Rectal smooth muscle tissue (tissue), 1 donor: ENCODE measurements at regions not wholly inside any gene's neighbourhood (a gene's known extent, or its start where the extent isn't known, plus 50 kb on each side); places are given as distances from the start of the nearest gene placed in this dataset.

Experiments used
- H3K27ac ChIP-seq: one replicate; pipeline ENCODE4 v1.7.0; 2013; ENCODE audit warnings: low read depth, low read length, inconsistent platforms
- H3K27me3 ChIP-seq: one replicate; pipeline ENCODE4 v1.7.0; 2013; ENCODE audit warnings: low read length; ENCODE audit not compliant: control insufficient read depth, insufficient read depth
- H3K36me3 ChIP-seq: one replicate; pipeline ENCODE4 v1.7.0; 2013; ENCODE audit warnings: low read length; ENCODE audit not compliant: control insufficient read depth, insufficient read depth
- H3K4me1 ChIP-seq: one replicate; pipeline ENCODE4 v1.7.0; 2013; ENCODE audit warnings: low read length; ENCODE audit not compliant: control insufficient read depth, insufficient read depth
- H3K4me3 ChIP-seq: one replicate; pipeline ENCODE4 v1.7.0; 2013; ENCODE audit warnings: low read length
- H3K9ac ChIP-seq: one replicate; pipeline ENCODE4 v1.7.0; 2013; ENCODE audit warnings: low read length

GRCh38 chr15:77547801-77548588 is 84.7 kb downstream of the LINGO1 start:
- Histone ChIP-seq H3K9ac (no peak overlapping the region), H3K4me1 (peaks cover 2% of the 10 kb centered on the region), H3K4me3 (no peak overlapping the region), H3K27me3 (no peaks in the 10 kb centered on the region), H3K36me3 (no peaks in the 10 kb centered on the region), H3K27ac (no peak overlapping the region)

- H3K9ac ChIP-seq: no peak overlapping the region
- H3K27ac ChIP-seq: no peak overlapping the region
- no peaks in the 10 kb centered on the region for H3K36me3 ChIP-seq
- no peaks in the 10 kb centered on the region for H3K27me3 ChIP-seq
- H3K4me3 ChIP-seq: no peak overlapping the region
- H3K4me1 ChIP-seq: peaks cover 2% of the 10 kb centered on the region
Observed at GRCh38 chr15:77546870-77547269, 85.8 kb downstream of the LINGO1 start.

DNA sequence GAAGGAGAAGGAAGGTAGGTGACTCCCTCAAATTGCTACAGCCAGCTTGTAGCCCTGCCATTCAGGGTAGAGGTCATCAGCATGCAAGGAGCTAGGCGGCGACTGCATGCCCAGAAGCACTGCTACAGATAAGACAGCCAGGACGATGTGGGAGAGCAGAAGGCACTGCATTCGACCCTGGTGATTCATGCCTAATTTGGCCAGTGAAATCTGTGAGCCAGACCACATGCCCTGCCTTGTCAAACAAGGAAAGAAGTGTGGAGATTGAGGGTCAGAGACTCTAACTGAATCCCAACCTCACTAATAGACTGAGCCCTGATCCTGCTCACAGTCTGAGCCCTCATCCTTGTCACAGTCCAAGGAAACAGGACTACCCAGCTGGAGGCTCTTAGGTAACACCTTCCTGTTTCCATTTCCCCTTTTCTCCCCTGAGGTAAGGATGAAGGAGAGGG is 86.6 kb downstream of the LINGO1 start:
- Histone ChIP-seq H3K27ac (no peak overlapping the region), H3K27me3 (no peaks in the 10 kb centered on the region), H3K36me3 (no peaks in the 10 kb centered on the region), H3K4me1 (peaks cover 2% of the 10 kb centered on the region), H3K4me3 (no peak overlapping the region), H3K9ac (no peak overlapping the region)

DNA sequence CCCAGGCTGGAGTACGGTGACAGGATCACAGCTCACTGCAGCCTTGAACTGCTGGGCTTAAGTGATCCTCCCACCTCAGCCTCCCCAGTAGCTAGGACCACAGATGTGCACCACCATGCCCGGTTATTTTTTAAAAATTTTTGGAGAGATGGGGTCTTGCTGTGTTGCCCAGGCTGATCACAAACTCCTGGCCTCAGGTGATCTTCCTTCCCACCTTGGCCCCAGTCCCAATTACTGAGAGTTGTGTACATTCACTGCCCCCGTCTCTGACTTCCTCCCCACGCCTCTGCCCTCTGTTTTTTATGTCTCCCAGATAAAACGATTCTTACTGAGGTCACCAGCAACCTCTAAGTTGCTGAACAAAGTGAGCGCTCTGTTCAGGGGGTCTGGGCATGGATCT is 87.7 kb downstream of the LINGO1 start:
- H3K36me3 ChIP-seq: no peaks in the 10 kb centered on the region
- H3K4me3 ChIP-seq: no peak overlapping the region
- peaks cover 2% of the 10 kb centered on the region for H3K4me1 ChIP-seq
- no peak overlapping the region for H3K27ac ChIP-seq
- no peaks in the 10 kb centered on the region for H3K27me3 ChIP-seq
- H3K9ac ChIP-seq: no peak overlapping the region

GRCh38 chr15:77544162-77544561 is 88.5 kb downstream of the LINGO1 start:
- H3K4me3 ChIP-seq: no peak overlapping the region
- H3K4me1 ChIP-seq: peaks cover 2% of the 10 kb centered on the region
- no peak overlapping the region for H3K9ac ChIP-seq
- H3K36me3 ChIP-seq: no peaks in the 10 kb centered on the region
- H3K27ac ChIP-seq: no peak overlapping the region
- no peaks in the 10 kb centered on the region for H3K27me3 ChIP-seq

DNA sequence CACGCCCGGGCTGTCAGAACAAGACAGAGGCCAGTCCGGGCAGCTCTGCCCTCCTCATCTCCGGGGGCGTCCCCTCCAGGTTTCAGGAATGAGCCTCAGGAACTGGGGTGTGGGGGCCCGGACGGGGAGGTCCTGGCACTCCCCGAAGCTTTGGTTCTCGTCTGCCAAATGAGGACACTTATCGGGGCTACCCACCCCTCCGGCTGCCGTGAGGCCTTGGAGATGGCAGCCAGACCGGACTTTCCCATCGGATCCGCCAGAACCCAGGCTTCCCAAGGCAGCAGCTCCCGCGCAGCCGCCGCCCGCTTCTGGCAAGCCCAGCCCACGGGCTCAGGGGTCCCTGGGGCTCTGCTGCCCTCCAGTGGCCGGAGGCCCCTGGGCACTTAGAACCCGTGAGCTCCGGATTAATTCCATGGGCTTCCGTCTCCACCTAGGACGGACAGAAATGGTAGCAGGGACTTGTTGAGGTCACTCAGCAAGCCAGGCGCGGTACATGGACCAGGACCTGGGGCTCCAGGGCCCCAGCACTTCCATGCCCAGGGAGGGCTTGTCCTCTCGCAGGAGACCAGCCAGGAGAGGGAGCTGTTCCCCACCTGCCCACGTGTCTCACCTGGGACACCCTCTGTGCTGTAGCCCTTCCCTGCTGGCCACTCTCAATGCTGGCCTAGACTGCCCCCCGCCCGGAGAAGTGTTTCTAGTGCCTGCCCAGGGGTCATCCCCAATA is 89.4 kb downstream of the LINGO1 start:
- H3K27me3 ChIP-seq: no peaks in the 10 kb centered on the region
- no peaks in the 10 kb centered on the region for H3K36me3 ChIP-seq
- no peak overlapping the region for H3K27ac ChIP-seq
- no peak overlapping the region for H3K9ac ChIP-seq
- peaks cover 2% of the 10 kb centered on the region for H3K4me1 ChIP-seq
- H3K4me3 ChIP-seq: peak overlapping the region; percentile 56

- no peak overlapping the region for H3K27ac ChIP-seq
- no peaks in the 10 kb centered on the region for H3K36me3 ChIP-seq
- no peak overlapping the region for H3K9ac ChIP-seq
- H3K4me1 ChIP-seq: peaks cover 2% of the 10 kb centered on the region
- H3K27me3 ChIP-seq: no peaks in the 10 kb centered on the region
- peak overlapping the region; percentile 56 for H3K4me3 ChIP-seq
Observed at GRCh38 chr15:77542491-77543001, 90.2 kb downstream of the LINGO1 start.

DNA sequence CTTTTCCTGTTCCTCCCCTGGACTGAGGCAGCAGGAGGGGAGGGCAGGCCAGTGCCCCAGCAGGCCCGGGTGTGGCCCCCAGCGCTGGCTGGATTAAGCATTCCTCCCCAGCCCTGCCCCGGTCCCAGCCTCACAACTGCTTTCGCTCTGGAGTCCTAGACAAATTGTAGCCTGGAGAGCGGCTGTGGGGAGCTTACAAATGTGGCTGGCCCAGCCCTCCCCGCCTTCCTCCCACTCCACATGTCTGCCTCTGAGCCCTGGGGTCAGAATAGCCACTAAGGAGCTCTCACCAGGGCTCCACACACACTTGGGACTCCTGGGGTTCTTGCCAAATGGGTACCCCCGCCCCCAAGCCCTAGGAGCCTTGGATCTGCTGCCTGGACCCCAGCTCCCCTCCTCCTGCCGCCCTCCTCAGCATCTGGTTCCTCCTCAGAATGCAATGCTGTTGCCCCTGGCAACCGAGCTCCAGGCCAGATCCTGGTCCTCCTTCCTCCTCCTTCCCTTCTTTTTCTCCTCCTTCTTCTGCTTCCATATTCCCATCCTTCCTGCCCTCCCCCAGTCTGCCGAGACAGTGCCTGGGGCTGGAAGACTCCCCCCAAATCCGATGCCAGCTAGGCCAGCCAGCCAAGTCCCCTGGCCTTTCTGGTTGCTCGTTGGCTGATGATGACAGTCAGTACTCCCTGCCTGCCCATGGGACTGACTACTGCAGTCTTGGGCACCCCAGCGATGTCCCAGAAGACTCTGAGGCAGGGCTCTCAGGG is 91.1 kb downstream of the LINGO1 start:
- H3K4me3 ChIP-seq: no peak overlapping the region
- no peaks in the 10 kb centered on the region for H3K27me3 ChIP-seq
- no peak overlapping the region for H3K9ac ChIP-seq
- H3K4me1 ChIP-seq: peaks cover 2% of the 10 kb centered on the region
- no peaks in the 10 kb centered on the region for H3K36me3 ChIP-seq
- no peak overlapping the region for H3K27ac ChIP-seq

DNA sequence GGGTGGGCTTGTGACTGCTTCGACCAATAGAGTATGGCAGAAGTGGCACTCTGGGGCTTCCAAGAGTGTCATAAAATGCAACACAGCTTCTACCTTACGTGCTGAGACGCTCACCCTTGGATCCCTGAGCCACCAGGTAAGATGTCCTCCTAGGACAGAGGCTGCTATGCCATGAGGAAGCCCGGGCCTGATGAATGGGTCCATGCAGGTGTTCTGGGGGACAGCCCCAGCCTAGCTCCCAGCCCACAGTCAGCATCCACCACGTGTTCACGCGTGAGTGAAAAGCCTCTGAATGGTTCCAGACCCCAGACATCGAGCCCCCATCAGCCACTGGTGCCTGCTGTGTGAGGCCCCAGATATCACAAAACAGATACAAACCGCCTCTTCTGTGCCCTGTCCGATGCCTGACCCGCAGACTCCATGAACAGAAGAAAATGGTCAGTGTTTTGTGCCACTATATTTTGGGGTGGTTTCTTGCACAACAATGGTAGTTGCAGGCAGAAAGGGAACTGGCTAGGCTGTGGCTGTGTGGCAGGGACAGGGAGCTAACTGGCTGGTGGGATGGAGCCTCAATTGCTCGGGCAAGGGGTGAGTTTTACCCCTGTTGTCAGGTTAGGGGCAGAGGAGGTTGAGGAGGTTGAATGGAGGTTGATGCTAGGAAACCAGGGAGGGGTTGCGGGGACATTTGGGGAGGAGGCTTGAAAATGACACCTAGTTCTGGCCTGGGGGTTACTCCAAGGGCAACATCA is 92.2 kb downstream of the LINGO1 start:
- H3K4me3 ChIP-seq: no peak overlapping the region
- peaks cover 2% of the 10 kb centered on the region for H3K4me1 ChIP-seq
- no peak overlapping the region for H3K27ac ChIP-seq
- no peaks in the 10 kb centered on the region for H3K27me3 ChIP-seq
- no peaks in the 10 kb centered on the region for H3K36me3 ChIP-seq
- no peak overlapping the region for H3K9ac ChIP-seq

GRCh38 chr15:77538793-77539497 is 93.8 kb downstream of the LINGO1 start:
- Histone ChIP-seq H3K27ac (no peak overlapping the region), H3K36me3 (no peaks in the 10 kb centered on the region), H3K4me1 (peaks cover 2% of the 10 kb centered on the region), H3K9ac (no peak overlapping the region), H3K4me3 (no peak overlapping the region), H3K27me3 (no peaks in the 10 kb centered on the region)

- H3K36me3 ChIP-seq: no peaks in the 10 kb centered on the region
- H3K4me1 ChIP-seq: no peaks in the 10 kb centered on the region
- no peak overlapping the region for H3K4me3 ChIP-seq
- no peak overlapping the region for H3K9ac ChIP-seq
- no peak overlapping the region for H3K27ac ChIP-seq
- no peaks in the 10 kb centered on the region for H3K27me3 ChIP-seq
Observed at GRCh38 chr15:77538027-77538451, 94.7 kb downstream of the LINGO1 start.
